GM12873 (cell line): ENCODE measurements at regions not wholly inside any gene's neighbourhood (a gene's known extent, or its start where the extent isn't known, plus 50 kb on each side); places are given as distances from the start of the nearest gene placed in this dataset.

ENCODE experiments used
- TF ChIP-seq, protein P1 (sequence below): IDR thresholded peaks from 2 replicates; pipeline ENCODE4 v1.5.1; 2012; ENCODE audit warnings: low read depth, mild to moderate bottlenecking, moderate library complexity, low read length, control low read depth; ENCODE audit not compliant: insufficient read depth; ENCODE audit errors: missing control alignments

DNA sequence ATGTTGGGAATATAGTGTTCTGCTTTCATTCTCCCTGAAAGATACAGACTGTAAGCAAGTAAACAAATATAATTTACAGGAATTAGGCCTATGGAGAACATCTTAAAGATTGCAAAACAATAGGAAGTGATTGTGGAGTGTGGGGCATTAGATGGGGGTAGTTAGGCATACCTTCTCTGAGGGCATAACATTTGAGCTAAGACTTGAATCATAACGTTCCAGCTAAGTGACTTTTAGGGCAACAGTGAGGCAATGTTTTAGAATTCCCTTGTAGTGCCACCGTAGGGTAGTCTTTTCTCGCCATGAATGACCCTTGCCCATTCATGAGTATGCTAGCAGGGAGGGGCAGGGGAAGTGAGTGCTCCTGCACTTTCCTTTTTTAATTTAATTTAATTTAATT is 173.3 kb downstream of the SPATA31D1 start:
- TF ChIP-seq, protein P1, sequence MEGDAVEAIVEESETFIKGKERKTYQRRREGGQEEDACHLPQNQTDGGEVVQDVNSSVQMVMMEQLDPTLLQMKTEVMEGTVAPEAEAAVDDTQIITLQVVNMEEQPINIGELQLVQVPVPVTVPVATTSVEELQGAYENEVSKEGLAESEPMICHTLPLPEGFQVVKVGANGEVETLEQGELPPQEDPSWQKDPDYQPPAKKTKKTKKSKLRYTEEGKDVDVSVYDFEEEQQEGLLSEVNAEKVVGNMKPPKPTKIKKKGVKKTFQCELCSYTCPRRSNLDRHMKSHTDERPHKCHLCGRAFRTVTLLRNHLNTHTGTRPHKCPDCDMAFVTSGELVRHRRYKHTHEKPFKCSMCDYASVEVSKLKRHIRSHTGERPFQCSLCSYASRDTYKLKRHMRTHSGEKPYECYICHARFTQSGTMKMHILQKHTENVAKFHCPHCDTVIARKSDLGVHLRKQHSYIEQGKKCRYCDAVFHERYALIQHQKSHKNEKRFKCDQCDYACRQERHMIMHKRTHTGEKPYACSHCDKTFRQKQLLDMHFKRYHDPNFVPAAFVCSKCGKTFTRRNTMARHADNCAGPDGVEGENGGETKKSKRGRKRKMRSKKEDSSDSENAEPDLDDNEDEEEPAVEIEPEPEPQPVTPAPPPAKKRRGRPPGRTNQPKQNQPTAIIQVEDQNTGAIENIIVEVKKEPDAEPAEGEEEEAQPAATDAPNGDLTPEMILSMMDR, result no peak

DNA sequence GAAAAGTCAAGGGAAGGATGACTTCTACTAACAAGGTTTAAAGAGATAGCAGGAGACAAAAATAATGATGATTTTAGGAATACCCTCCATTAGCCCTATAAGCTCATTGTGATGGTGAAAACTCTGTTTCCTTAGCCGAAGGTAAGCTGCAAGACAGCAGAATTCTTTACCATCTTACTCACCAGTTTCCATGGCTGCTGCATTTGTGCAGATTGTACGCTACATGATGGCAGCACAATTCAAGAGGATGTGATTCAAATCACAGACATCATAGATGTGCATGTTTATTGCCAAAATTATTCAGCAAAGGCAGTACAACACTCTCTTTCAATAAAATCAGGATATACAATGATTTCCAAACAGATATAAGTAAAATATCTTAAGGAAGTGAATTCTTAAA is 175.6 kb downstream of the SPATA31D1 start:
- TF ChIP-seq, protein P1, result no peak

DNA sequence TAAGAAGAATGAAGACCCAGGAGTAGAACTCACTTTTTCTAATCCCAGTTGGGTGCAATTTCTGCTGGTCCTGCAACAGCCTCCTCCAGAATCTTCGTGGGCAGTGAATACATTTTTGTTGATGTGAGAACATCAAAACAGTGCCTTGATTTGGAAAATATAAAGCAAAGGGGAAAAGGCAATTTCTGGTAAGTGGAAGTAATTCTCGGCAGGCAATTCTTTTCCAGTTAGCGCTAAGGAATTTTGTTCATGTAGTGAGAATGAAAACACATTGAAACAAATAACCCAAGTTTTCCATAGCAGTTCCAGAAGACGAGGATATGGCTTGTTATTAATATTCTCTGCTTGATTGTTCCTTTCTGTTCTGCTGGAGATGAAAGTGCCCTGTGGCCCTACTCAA is 178.7 kb downstream of the SPATA31D1 start:
- TF ChIP-seq, protein P1, result no peak

DNA sequence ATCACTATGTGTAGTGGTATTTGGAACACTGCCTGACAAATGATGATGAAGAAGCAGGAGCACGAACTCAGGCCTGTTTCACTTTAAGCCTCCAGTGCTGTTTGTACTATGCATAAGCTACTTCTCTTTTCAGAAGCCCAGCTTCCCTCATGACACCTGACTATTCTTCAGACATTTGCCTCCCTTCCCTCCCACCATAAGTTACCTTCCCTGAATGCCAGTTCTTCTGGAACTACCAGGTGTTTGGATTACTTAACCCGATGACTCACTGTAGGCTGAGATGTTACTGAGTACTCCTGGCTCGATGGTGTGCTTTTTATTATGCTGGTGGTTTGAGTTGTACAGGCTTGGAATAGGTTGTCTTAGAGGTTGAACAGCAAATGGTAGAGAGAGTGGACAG is 180.0 kb downstream of the SPATA31D1 start:
- TF ChIP-seq, protein P1, result no peak

DNA sequence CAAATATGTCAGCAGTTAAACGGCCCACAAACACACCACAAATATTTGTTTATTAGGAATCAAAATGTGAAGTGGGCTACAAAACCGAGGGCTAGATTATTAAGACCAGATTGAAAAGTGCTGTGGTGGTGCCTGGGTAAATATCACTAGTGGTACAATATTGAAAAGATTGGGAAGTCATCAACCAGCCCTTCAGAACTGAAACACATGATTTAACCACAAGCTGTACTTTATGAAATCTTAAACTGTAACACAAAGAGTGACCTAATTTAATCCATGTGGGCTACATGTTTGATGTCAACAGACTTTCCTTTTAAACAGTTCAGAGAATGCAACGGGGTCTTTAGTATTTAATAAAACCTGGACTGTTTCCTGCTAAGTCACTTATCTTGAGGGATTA is 182.3 kb downstream of the SPATA31D1 start:
- TF ChIP-seq, protein P1, result no peak

DNA sequence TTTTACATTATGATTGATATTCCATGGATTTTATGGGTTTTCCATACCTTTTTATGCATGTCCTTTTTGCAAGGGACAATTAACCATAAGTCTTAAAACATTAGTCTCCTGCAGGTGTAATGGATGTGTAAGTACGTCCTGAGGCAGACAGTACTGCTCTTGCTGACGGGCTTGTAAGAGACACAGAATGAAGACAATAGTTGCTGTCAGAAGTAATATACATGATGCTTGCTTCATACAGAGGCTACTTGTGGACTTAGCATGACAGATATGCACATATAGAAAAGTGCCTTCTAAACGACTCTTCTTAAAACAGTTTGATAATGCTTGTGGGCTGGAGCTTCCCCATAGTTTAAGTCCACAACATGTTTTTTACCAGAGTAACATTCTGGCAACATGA is 182.7 kb downstream of the SPATA31D1 start:
- TF ChIP-seq, protein P1, result no peak

DNA sequence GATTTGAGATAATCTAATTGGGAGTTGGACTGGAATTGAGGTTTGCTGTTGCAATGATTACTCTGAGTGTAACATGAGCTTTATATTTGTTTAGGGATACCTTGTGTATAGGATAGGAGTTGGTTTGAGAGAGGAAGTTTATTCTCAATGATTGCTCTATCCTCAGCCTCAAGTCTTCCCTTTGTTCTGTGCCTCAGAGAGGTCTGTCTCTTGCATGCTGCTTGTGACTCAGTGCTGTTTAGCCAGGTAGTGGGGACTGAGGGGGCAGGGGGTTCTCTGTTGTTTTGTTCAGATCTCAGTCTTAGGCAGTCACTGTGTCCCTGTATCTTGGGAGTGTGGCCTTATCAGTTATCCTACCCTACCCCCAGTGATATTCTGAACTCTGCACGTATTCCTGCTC is 192.1 kb downstream of the SPATA31D1 start:
- TF ChIP-seq, protein P1, result no peak
